LoVo (cell line): ENCODE measurements at regions not wholly inside any gene's neighbourhood (a gene's known extent, or its start where the extent isn't known, plus 50 kb on each side); places are given as distances from the start of the nearest gene placed in this dataset.

Experiments
- DNase-seq: peaks from one replicate; pipeline ENCODE4 v3.0.0-alpha.2; 2016; ENCODE audit warnings: low spot score

DNA sequence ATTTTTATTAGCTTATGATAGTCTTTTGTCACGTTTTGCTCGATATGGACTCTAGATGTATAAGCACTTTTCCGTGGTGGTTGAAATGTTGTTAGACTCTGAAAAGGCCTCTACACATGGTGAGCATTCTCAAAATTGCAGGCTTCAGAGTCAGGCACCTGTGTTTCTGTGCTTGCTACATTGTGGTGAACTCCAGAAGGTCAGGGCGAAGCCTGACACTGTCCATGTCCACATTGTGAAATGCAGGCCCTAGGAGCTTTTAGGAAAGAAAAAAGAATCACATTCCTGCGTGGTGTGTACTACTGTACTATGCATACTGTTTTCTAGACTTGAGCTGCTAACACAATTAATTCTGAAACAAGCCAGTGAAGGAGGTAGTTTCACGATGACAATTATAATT is 86.3 kb downstream of the HS3ST1 start:
- no peak for DNase-seq

DNA sequence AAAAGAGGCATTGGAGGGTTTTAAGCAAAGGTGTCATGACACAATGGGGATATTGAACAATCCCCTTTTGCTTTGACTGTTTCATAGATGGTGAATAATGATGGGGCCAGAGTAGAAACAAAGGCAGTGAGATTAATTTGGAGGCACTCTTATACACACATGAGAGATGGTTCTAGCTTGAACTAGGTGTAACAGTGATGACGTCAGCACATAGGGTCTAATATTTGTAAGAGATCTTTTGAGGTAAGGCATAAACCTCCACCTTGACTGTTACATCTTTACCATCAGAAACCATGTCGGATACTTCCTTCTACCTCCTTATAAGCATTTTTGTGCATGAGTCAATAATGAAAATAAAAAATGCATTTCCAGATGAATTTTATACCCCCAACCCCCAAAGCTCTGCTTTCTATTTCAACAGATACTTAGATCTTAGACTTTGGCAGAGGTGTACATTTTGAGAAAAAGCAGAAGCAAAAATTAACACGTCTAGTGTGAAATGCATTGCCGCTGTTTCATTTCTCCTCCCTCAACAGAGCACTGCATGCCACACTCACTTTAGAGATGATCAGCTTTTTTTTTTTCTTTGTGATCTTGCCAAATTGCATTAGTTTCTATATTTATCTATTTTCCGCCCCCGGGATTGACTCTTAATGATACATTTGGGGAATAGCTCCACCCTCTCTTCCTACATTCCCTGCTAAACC is 87.2 kb downstream of the HS3ST1 start:
- DNase-seq, result no peak

- no peak for DNase-seq
Observed at GRCh38 chr4:11338956-11339782, 89.5 kb downstream of the HS3ST1 start.

- no peak for DNase-seq
Observed at GRCh38 chr4:11337287-11337686, 91.4 kb downstream of the HS3ST1 start.

GRCh38 chr4:11336435-11336834 is 92.3 kb downstream of the HS3ST1 start:
- no peak for DNase-seq

- DNase-seq, result no peak
Observed at GRCh38 chr4:11334887-11335286, 93.8 kb downstream of the HS3ST1 start.

DNA sequence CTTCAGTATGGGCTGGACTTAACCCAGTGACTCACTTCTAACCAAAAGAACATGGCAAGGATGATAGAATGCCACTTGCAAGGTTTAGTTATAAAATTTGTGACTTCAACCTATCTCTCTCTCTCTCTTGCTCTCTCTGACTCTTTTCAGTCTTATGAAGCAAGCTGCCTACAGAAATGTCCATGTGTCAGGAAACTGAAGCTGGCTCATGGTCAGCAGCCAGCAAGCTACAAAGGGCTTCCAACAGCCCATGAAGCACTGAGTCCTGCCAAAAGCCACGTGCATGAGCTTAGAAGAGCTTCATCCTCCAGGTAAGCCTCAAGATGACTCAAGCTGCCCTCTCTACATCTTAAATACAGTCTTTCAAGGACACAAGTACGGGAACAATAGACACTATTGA is 100.3 kb downstream of the HS3ST1 start:
- no peak for DNase-seq

DNA sequence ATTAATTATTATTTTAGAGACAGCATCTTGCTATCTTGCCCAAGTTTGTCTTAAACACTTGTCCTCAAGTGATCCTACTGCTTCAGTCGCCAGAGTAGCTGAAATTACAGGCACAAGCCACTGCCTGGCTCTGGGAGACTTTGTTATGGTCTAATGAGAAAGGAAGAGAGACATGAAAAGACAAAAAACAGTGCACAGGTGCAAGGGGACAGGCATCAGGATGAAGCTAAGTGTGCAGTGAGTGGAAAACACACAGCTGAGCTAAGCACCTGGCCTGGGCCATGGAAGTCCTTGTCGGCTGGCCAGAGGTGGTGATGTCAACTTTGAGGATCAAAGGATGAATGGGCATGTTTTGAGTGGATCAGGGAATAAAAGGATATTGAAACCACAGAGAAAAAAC is 102.7 kb downstream of the HS3ST1 start:
- DNase-seq, result no peak

- no peak for DNase-seq
Observed at GRCh38 chr4:11323771-11324170, 104.9 kb downstream of the HS3ST1 start.

DNA sequence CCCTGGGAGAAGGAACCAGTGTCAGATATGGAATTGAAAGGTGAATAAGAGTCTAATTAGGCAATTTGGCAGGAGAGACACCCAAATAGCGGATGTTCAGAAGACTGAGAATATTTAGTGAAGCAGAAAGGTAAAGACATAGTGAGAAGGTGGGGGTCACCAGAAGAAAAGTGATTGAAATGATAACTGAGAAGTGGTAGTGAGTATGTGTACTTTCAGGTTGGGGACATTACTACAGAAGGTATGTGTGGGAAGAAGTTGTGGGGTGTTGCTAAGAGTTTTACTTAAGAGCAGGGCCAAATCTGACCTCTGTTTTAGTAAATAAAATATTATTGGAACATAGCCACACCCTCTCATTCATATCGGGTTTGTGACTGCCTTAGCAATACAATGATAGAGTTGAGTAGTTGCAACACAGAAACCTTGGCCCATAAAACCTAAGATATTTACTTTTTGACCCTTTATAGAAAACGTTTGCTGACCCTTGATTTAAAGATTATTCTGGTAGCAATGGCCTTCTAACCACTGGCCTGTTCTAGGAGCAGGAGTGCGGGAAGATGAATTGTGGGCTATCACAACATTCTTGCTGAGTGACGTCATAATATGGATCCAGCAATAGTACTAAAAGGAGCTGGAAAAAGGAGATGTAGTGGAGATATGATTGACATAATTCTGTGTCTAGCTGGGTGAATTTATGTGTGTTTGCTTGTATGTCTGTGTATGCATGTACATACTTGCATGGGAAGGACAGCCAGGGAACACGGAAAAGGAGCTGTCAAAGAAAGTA is 115.3 kb downstream of the HS3ST1 start:
- DNase-seq, result no peak

DNA sequence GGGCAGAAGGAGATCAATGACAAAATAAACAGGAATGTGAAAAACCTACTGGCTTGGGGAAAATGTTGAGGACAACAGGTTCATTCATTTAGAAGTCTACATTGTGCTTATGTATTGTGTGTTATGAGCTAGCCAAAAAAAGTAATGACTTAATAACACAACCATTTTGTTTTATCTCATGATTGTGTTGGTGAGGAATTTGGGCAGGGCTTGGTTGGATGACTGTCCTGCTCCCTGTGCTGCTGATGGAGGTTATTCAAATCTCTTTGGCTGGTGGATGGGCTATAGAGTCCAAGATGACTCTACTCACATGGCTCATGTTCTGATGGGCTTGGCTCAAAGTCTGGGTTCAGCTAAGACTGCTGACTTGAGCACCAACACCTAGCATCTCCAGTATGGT is 116.3 kb downstream of the HS3ST1 start:
- no peak for DNase-seq

DNA sequence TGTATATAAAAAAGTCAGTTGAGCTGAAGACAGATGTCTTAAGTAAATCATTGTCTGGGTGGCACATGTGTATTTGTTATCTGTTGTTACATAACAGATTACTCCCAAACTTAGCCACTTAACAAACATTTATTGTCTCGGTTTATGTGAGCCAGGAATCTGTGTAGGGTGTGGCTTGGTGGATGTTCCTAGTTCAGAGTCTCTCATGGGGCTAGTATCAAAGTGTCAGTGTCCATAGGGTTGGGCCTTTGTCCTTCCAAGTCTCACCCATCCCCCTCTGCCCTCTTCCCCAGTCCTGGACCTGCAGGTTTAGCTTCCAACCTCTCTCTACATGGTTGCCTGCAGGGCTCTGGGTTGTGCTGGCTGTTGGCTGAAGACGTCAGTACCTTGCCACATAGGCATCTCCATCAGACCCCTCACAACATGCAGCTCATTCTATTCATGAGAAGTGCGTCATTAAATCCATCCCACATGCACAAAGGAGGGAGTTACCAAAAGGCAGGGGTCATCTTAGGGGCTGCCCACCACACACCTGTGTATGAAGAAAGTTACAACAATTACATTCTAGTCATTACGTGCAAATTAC is 127.5 kb downstream of the HS3ST1 start:
- no peak for DNase-seq

- DNase-seq, result no peak
Observed at GRCh38 chr4:11299836-11300235, 128.9 kb downstream of the HS3ST1 start.

DNA sequence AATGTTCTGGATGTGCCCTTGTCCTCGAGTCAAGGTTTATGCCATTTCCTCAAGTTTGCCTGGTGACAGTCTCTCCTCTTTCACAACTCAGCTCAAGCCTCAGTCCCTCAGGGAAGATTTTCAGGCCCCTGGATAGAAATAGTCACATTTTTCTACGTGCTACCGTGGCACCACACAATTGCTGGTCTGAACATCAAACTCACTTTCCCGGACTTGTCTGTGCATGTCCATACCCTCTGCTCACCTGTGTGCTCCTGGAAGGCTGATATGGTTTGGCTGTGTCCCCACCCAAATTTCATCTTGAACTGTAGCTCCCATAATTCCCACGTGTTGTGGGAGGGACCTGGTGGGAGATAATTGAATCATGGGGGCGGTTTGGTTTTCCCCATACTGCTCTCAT is 129.7 kb downstream of the HS3ST1 start:
- DNase-seq, result no peak

DNA sequence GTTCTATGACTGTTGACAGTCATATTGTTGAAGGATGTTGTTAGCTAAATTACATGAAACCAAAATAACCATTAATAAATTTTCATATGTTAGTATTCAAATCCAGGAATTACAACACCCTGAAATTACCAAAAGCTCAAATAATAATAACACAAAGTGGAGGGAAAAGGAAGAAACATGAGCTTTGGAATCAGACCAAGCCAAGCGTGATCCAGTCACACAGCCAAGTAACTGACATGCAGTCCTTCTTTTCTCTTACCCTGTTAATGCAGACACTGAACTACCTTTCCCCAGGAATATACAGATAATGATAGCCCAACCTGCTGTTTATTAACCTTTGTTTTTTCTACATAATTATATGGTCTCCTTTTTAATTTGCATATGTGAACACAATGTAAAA is 130.2 kb downstream of the HS3ST1 start:
- DNase-seq, result no peak

DNA sequence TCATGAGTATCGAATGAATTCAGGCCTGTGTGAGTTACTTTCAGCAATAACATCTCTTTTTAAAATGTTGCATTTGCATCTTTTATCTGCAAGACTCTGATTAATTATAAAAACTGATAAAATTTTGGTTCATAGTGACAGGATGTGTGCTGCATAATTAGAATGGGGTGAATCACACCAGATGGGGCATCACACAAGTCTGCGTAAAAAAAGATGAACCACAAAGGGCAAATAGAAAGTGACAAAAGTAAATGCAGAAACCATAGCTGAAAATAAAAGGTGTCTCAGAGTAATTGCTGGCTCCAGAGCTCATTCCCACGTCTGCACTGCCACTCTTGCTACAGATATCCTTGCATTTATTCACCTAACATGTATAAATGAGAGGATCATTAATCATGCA is 131.1 kb downstream of the HS3ST1 start:
- DNase-seq, result no peak

GRCh38 chr4:11297201-11297600 is 131.5 kb downstream of the HS3ST1 start:
- no peak for DNase-seq

GRCh38 chr4:11293866-11294265 is 134.8 kb downstream of the HS3ST1 start:
- no peak for DNase-seq

DNA sequence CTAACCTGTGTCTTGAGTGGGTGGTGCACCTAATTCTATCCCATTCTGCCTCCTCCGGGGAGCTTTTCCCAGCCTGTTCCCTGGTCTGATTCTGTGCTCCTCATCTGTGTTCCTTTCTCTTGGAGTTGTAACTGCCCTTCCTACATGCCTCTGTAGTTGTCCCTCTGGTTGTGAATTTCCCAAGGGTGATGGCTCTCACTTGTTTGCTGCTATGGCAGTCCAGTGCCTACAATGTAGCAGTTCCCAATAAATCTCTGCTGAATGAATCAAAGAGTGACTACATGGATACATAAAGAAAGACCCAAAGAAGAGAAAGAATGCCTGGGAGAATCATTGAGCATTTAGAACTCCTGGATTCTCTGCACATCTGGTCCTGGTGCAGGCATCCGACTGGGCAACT is 141.6 kb downstream of the HS3ST1 start:
- DNase-seq, result no peak

- DNase-seq, result no peak
Observed at GRCh38 chr4:11286533-11286932, 142.2 kb downstream of the HS3ST1 start.

DNA sequence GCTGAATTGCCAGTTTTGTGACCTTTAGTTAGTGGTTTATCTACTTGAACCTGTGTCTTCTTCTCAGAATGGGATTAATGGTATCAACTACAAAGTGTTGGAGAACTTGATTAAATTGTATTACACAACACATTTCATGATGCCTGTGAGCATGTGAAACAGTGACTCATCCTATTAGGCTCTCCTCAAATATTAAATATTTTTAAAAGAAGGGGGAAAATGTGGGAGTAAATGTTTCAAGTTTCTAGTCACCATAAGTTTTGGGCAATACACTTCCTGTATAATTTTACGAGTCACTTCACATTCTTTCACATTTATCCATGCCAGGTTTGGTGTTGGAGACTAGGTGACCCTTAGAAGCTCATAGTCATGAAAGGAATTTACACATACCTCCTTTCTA is 147.0 kb downstream of the HS3ST1 start:
- no peak for DNase-seq

- DNase-seq, result no peak
Observed at GRCh38 chr4:11271263-11271662, 157.4 kb downstream of the HS3ST1 start.

GRCh38 chr4:11268149-11268548 is 160.5 kb downstream of the HS3ST1 start:
- DNase-seq, result no peak
